NT2/D1 (cell line): ENCODE measurements at regions not wholly inside any gene's neighbourhood (a gene's known extent, or its start where the extent isn't known, plus 50 kb on each side); places are given as distances from the start of the nearest gene placed in this dataset.

Source experiments
- DNase-seq: peaks from one replicate; pipeline ENCODE4 v3.0.0-alpha.2; 2011; ENCODE audit warnings: low read depth, low spot score
- H3K27me3 ChIP-seq: 2 replicates; pipeline ENCODE4 v1.6.0; 2011; ENCODE audit warnings: mild to moderate bottlenecking; ENCODE audit not compliant: insufficient read length, insufficient read depth
- H3K36me3 ChIP-seq: 2 replicates; pipeline ENCODE4 v1.6.1; 2011; ENCODE audit warnings: mild to moderate bottlenecking, low read length, mixed read lengths; ENCODE audit not compliant: insufficient read depth, insufficient read length
- H3K4me1 ChIP-seq: 2 replicates; pipeline ENCODE4 v1.5.1; 2011; ENCODE audit not compliant: insufficient read depth, insufficient read length
- H3K4me3 ChIP-seq: 2 replicates; pipeline ENCODE4 v1.5.1; 2011; ENCODE audit warnings: low read depth; ENCODE audit not compliant: insufficient read length
- H3K9ac ChIP-seq: 2 replicates; pipeline ENCODE4 v1.6.0; 2011; ENCODE audit warnings: low read depth; ENCODE audit not compliant: insufficient read length
- H3K9me3 ChIP-seq: 2 replicates; pipeline ENCODE4 v1.5.1; 2011; ENCODE audit warnings: mild to moderate bottlenecking, low read length; ENCODE audit not compliant: insufficient read depth
- SUZ12 ChIP-seq: IDR thresholded peaks from 2 replicates; pipeline ENCODE4 v1.6.1; 2011; ENCODE audit not compliant: insufficient read length, insufficient read depth; ENCODE audit errors: extremely low read depth
- YY1 ChIP-seq: IDR thresholded peaks from 2 replicates; pipeline ENCODE4 v1.6.1; 2011; ENCODE audit not compliant: insufficient read length, insufficient read depth
- ZNF274 ChIP-seq: IDR thresholded peaks from 2 replicates; pipeline ENCODE4 v1.6.1; 2011; ENCODE audit warnings: mild to moderate bottlenecking, low read depth, low read length

DNA sequence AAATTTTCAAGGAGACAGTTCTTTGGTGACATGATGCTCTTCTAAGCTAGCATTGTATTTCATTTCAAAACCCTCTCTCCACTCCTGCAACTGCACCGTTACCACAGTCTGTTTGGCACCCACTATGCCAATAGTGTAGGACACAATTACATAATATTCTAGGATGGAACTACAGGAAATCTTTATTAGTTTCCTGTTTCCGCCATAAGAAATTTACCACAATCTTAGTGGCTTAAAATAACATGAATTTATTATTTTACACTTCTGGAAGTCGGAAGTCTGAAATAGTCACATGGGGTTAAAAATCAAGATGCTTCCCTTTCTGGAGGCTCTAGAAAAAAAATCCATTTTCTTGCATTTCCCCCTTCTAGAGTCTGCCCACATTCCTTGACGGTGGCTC lies 733.1 kb downstream of the HDGFL1 start:
- TF ChIP-seq ZNF274, result no peak
- TF ChIP-seq YY1, result no peak
- TF ChIP-seq SUZ12, result no peak
- H3K9me3 ChIP-seq, result peaks cover 12% of the 10 kb centered on the region

GRCh38 chr6:23305325-23305943 lies 736.1 kb downstream of the HDGFL1 start:
- no peak for TF ChIP-seq ZNF274
- TF ChIP-seq SUZ12, result no peak
- TF ChIP-seq YY1, result no peak
- Histone ChIP-seq H3K36me3 (no peaks in the 10 kb centered on the region), H3K9me3 (peaks cover 12% of the 10 kb centered on the region), H3K4me1 (no peaks in the 10 kb centered on the region), H3K9ac (no peak overlapping the region), H3K27me3 (no peaks in the 10 kb centered on the region), H3K4me3 (no peak overlapping the region)
- DNase-seq, result no peak

More for the DNA sequence above, 733.1 kb downstream of the HDGFL1 start:
- Histone ChIP-seq H3K4me1 (no peaks in the 10 kb centered on the region), H3K4me3 (no peak overlapping the region), H3K36me3 (no peaks in the 10 kb centered on the region), H3K9ac (no peak overlapping the region), H3K27me3 (no peaks in the 10 kb centered on the region)
- no peak for DNase-seq

GRCh38 chr6:23306251-23306950 lies 737.0 kb downstream of the HDGFL1 start:
- no peak for TF ChIP-seq SUZ12
- no peak for TF ChIP-seq ZNF274
- TF ChIP-seq YY1, result no peak
- Histone ChIP-seq H3K4me3 (no peak overlapping the region), H3K4me1 (no peaks in the 10 kb centered on the region), H3K36me3 (no peaks in the 10 kb centered on the region), H3K9me3 (peaks cover 2% of the 10 kb centered on the region; the same call in 1 of the 2 replicates), H3K27me3 (no peaks in the 10 kb centered on the region), H3K9ac (no peak overlapping the region)
- no peak for DNase-seq

GRCh38 chr6:23307516-23307915 lies 738.1 kb downstream of the HDGFL1 start:
- no peaks in the 10 kb centered on the region for H3K4me1 ChIP-seq
- H3K27me3 ChIP-seq, result no peaks in the 10 kb centered on the region
- no peak for TF ChIP-seq YY1
- no peaks in the 10 kb centered on the region for H3K36me3 ChIP-seq
- H3K9ac ChIP-seq, result no peak overlapping the region
- H3K9me3 ChIP-seq, result no peaks in the 10 kb centered on the region
- DNase-seq, result no peak
- H3K4me3 ChIP-seq, result no peak overlapping the region

- no peak for DNase-seq
- Histone ChIP-seq H3K4me1 (no peaks in the 10 kb centered on the region), H3K9me3 (no peaks in the 10 kb centered on the region), H3K4me3 (no peak overlapping the region), H3K9ac (no peak overlapping the region), H3K27me3 (no peaks in the 10 kb centered on the region), H3K36me3 (no peaks in the 10 kb centered on the region)
- TF ChIP-seq SUZ12, result no peak
- no peak for TF ChIP-seq ZNF274
- TF ChIP-seq YY1, result no peak
Observed at GRCh38 chr6:23308166-23308565, 738.8 kb downstream of the HDGFL1 start.

- Histone ChIP-seq H3K36me3 (no peaks in the 10 kb centered on the region), H3K4me3 (no peak overlapping the region), H3K9ac (no peak overlapping the region), H3K9me3 (no peaks in the 10 kb centered on the region), H3K4me1 (no peaks in the 10 kb centered on the region), H3K27me3 (no peaks in the 10 kb centered on the region)
- DNase-seq, result no peak
- TF ChIP-seq YY1, result no peak
- no peak for TF ChIP-seq ZNF274
- no peak for TF ChIP-seq SUZ12
Observed at GRCh38 chr6:23311211-23311610, 741.8 kb downstream of the HDGFL1 start.

- Histone ChIP-seq H3K9ac (no peak overlapping the region), H3K27me3 (no peaks in the 10 kb centered on the region), H3K9me3 (no peaks in the 10 kb centered on the region), H3K36me3 (no peaks in the 10 kb centered on the region), H3K4me1 (no peaks in the 10 kb centered on the region), H3K4me3 (no peak overlapping the region)
- no peak for DNase-seq
- TF ChIP-seq ZNF274 (no peak), YY1 (no peak), SUZ12 (no peak)
Observed at GRCh38 chr6:23316131-23316530, 746.8 kb downstream of the HDGFL1 start.
